Endothelial cell of umbilical vein (primary cell): ENCODE measurements at regions not wholly inside any gene's neighbourhood (a gene's known extent, or its start where the extent isn't known, plus 50 kb on each side); places are given as distances from the start of the nearest gene placed in this dataset.

Experiments
- BruUV-seq: library from RNA; stranded (reverse); fragments of 400-500 nt; replicated peaks from 2 replicates; lab custom pipeline; 2021; lab: Mats Ljungman, UMichigan
- CTCF ChIA-PET: fragments of 300-600, 350-600 bp; sonication (Branson Sonifier 250); formaldehyde crosslinking; loops from one replicate; lab custom pipeline; 2021; ENCODE audit warnings: antibody characterized with exemption, inconsistent platforms; lab: Charles Lee
- POLR2A ChIA-PET: fragments of 300-600, 350-600 bp; sonication (Branson Sonifier 250); formaldehyde crosslinking; loops from one replicate; lab custom pipeline; 2021; ENCODE audit warnings: antibody characterized with exemption, inconsistent platforms; lab: Charles Lee
- DNase-seq: peaks from one replicate; pipeline ENCODE4 v3.0.0-alpha.2; 2011; ENCODE audit warnings: low read depth, low spot score
- FAIRE-seq: peaks from 2 replicates; lab custom pipeline; 2011; peaks lifted over from hg19 to GRCh38; lab: Jason Lieb, UNC
- H2AFZ ChIP-seq: 2 replicates; pipeline ENCODE4 v1.6.0; 2012; ENCODE audit warnings: low read depth, low read length, control low read depth, inconsistent platforms
- H3K27ac ChIP-seq: 2 replicates; pipeline ENCODE4 v1.5.1; 2011; ENCODE audit warnings: low read depth, mild to moderate bottlenecking, control low read depth, low read length, moderate library complexity; ENCODE audit not compliant: insufficient read depth
- H3K27me3 ChIP-seq, 2 experiments: 2 replicates each; pipeline versions ENCODE4 v1.6.0 to v1.6.1; 2011; ENCODE audit warnings: low read length in 2 of 2, mixed read lengths in 1 of 2; ENCODE audit not compliant: control insufficient read depth in 2 of 2, insufficient read depth in 2 of 2
- H3K36me3 ChIP-seq, 2 experiments: 2 replicates in 1 of 2; 3 replicates in 1 of 2; pipeline ENCODE4 v1.5.1; 2011; ENCODE audit warnings: low read length in 2 of 2, mild to moderate bottlenecking in 1 of 2, moderate library complexity in 1 of 2; ENCODE audit not compliant: control insufficient read depth in 2 of 2, insufficient read depth in 2 of 2; ENCODE audit errors: extremely low read depth in 1 of 2
- H3K4me1 ChIP-seq: 3 replicates; pipeline ENCODE4 v1.5.1; 2011; ENCODE audit warnings: mild to moderate bottlenecking, low read length; ENCODE audit not compliant: control insufficient read depth, insufficient read depth; ENCODE audit errors: extremely low read depth
- H3K4me2 ChIP-seq: 2 replicates; pipeline ENCODE4 v1.6.1; 2011; ENCODE audit warnings: low read length, control low read depth, mixed read lengths; ENCODE audit not compliant: insufficient read depth
- H3K4me3 ChIP-seq, 3 experiments: fragments of 200-600 bp in 1 of 3; sonication (generic), shearing (Covaris generic) in 1 of 3; replicated peaks in 1 of 3; 2 replicates each; pipeline ENCODE4 v1.5.1; 2011 to 2016; ENCODE audit warnings: control low read depth in 3 of 3, low read length in 3 of 3, mild to moderate bottlenecking in 2 of 3, inconsistent platforms in 1 of 3, low read depth in 1 of 3, moderate library complexity in 1 of 3; ENCODE audit not compliant: insufficient read depth in 1 of 3
- H3K79me2 ChIP-seq: 2 replicates; pipeline ENCODE4 v1.6.0; 2012; ENCODE audit warnings: low read length, inconsistent platforms; ENCODE audit not compliant: control insufficient read depth, insufficient read depth
- H3K9ac ChIP-seq: replicated peaks from 2 replicates; pipeline ENCODE3; 2011; ENCODE audit warnings: low read length, control low read depth; ENCODE audit not compliant: insufficient read depth; ENCODE audit errors: extremely low read depth
- H3K9me1 ChIP-seq: replicated peaks from 3 replicates; pipeline ENCODE4 v1.6.0; 2011; ENCODE audit warnings: mild to moderate bottlenecking, low read length; ENCODE audit not compliant: control insufficient read depth, insufficient read depth; ENCODE audit errors: extremely low read depth
- H3K9me3 ChIP-seq: replicated peaks from 2 replicates; pipeline ENCODE4 v1.5.1; 2012; ENCODE audit warnings: low read length, inconsistent platforms; ENCODE audit not compliant: control insufficient read depth, insufficient read depth
- H4K20me1 ChIP-seq: replicated peaks from 2 replicates; pipeline ENCODE3; 2011; ENCODE audit warnings: mild to moderate bottlenecking, low read length; ENCODE audit not compliant: control insufficient read depth, insufficient read depth; ENCODE audit errors: extremely low read depth
- CTCF ChIP-seq, 2 donors: IDR thresholded peaks; 1 replicate in 1 of 2; 2 replicates in 1 of 2; pipeline ENCODE4 v1.5.1; 2011; ENCODE audit warnings: low read length in 2 of 2, mild to moderate bottlenecking in 2 of 2, moderate library complexity in 2 of 2, control low read depth in 1 of 2, inconsistent platforms in 1 of 2, low read depth in 1 of 2; ENCODE audit not compliant: insufficient read depth in 1 of 2; ENCODE audit errors: extremely low read depth in 1 of 2
- EZH2 ChIP-seq: IDR thresholded peaks from 2 replicates; pipeline ENCODE4 v1.6.1; 2012; ENCODE audit warnings: borderline replicate concordance, low read depth, mild to moderate bottlenecking, moderate library complexity, low read length, inconsistent platforms; ENCODE audit not compliant: severe bottlenecking
- FOS ChIP-seq: IDR thresholded peaks from 2 replicates; pipeline ENCODE4 v1.6.1; 2011; ENCODE audit warnings: mild to moderate bottlenecking, low read length, moderate library complexity, borderline replicate concordance; ENCODE audit not compliant: insufficient read depth
- GATA2 ChIP-seq: IDR thresholded peaks from 2 replicates; pipeline ENCODE4 v1.7.0; 2011; ENCODE audit warnings: low read depth, mild to moderate bottlenecking, moderate library complexity, mixed read lengths, low read length; ENCODE audit not compliant: insufficient read length, insufficient read depth
- JUN ChIP-seq: IDR thresholded peaks from 2 replicates; pipeline ENCODE4 v1.6.1; 2011; ENCODE audit warnings: borderline replicate concordance, low read depth; ENCODE audit not compliant: insufficient read length, insufficient read depth
- MAX ChIP-seq: IDR thresholded peaks from 2 replicates; pipeline ENCODE4 v1.6.1; 2011; ENCODE audit not compliant: insufficient read depth, insufficient read length
- MYC ChIP-seq: IDR thresholded peaks from one replicate; pipeline ENCODE4 v1.6.1; 2011; ENCODE audit warnings: mild to moderate bottlenecking, low read depth, low read length
- POLR2A ChIP-seq: IDR thresholded peaks from 2 replicates; pipeline ENCODE4 v1.6.1; 2012; ENCODE audit warnings: low read depth, mild to moderate bottlenecking, control low read depth, low read length
- POLR2AphosphoS5 ChIP-seq: IDR thresholded peaks from 2 replicates; pipeline ENCODE4 v1.6.1; 2012; ENCODE audit warnings: low read depth, mild to moderate bottlenecking, control low read depth, low read length, moderate library complexity; ENCODE audit not compliant: insufficient read depth
- dilution Hi-C: fragments of 300-500 bp; cut with MboI; formaldehyde crosslinking; loops from one replicate; pipeline ENCODE4 v1.15.0; 2019; ENCODE audit warnings: low sequenced_read_pairs; ENCODE audit not compliant: extremely low pct_ligation_motif_present
- intact Hi-C: fragments of 100-400 bp; cut with micrococcal nuclease; formaldehyde crosslinking; loops from one replicate; pipeline ENCODE4 v1.10.0; 2022

- H3K4me1 ChIP-seq: no peaks in the 10 kb centered on the region
- H3K79me2 ChIP-seq: no peaks in the 10 kb centered on the region
- no peaks in the 10 kb centered on the region for H3K9me3 ChIP-seq
- H4K20me1 ChIP-seq: no peaks in the 10 kb centered on the region
- no peak overlapping the region for H3K4me3 ChIP-seq
- CTCF ChIA-PET: no interaction called here
- TF ChIP-seq EZH2: no peak
- no peak for TF ChIP-seq JUN
- no peak for TF ChIP-seq MYC
- TF ChIP-seq POLR2AphosphoS5: no peak
- intact Hi-C loops: no loop called here
- H3K36me3 ChIP-seq: no peaks in the 10 kb centered on the region
- H2AFZ ChIP-seq: no peak overlapping the region
- H3K27ac ChIP-seq: no peak overlapping the region
- H3K9ac ChIP-seq: no peak overlapping the region
- POLR2A ChIA-PET: no interaction called here
- no peak for DNase-seq
- no peaks in the 10 kb centered on the region for H3K27me3 ChIP-seq
- no TSS peak for BruUV-seq
- dilution Hi-C loops: no loop called here
- no peak overlapping the region for H3K4me2 ChIP-seq
- FAIRE-seq: no peak
- no peaks in the 10 kb centered on the region for H3K9me1 ChIP-seq
These were observed 456.4 kb upstream of the HTR2C start for GRCh38 chrX:114127411-114128025.

GRCh38 chrX:114127005-114127404 is 456.9 kb upstream of the HTR2C start:
- H3K36me3 ChIP-seq: no peaks in the 10 kb centered on the region
- H3K9ac ChIP-seq: no peak overlapping the region
- intact Hi-C loops: no loop called here
- POLR2A ChIA-PET: no interaction called here
- no peaks in the 10 kb centered on the region for H3K9me3 ChIP-seq
- H2AFZ ChIP-seq: no peak overlapping the region
- DNase-seq: no peak
- no peaks in the 10 kb centered on the region for H3K4me1 ChIP-seq
- no peaks in the 10 kb centered on the region for H3K79me2 ChIP-seq
- BruUV-seq: no TSS peak
- no peaks in the 10 kb centered on the region for H4K20me1 ChIP-seq
- no peaks in the 10 kb centered on the region for H3K9me1 ChIP-seq
- no peak overlapping the region for H3K4me2 ChIP-seq
- H3K4me3 ChIP-seq: no peak overlapping the region
- CTCF ChIA-PET: no interaction called here
- H3K27me3 ChIP-seq: no peaks in the 10 kb centered on the region
- TF ChIP-seq JUN (no peak), POLR2AphosphoS5 (no peak), FOS (no peak), GATA2 (no peak), CTCF (IDR thresholded peaks at IDR 0.05; ENCODE audit: extremely low read depth in 1 of 2, insufficient read depth in 1 of 2, low read depth in 1 of 2, low read length in 2 of 2) (no peak), POLR2A (no peak), MYC (no peak), MAX (no peak), EZH2 (no peak)
- dilution Hi-C loops: no loop called here
- no peak overlapping the region for H3K27ac ChIP-seq
- no peak for FAIRE-seq
